Osteocyte (in vitro differentiated cells): ENCODE measurements at regions not wholly inside any gene's neighbourhood (a gene's known extent, or its start where the extent isn't known, plus 50 kb on each side); places are given as distances from the start of the nearest gene placed in this dataset.

ENCODE experiments used
- DNase-seq: peaks from one replicate; pipeline ENCODE4 v3.0.0; 2021; ENCODE audit warnings: mixed read lengths; ENCODE audit not compliant: unreplicated experiment; ENCODE audit errors: extremely low spot score
- H3K27ac Mint-ChIP-seq: one replicate; pipeline ENCODE4 v1.8.0; 2021; ENCODE audit warnings: mild to moderate bottlenecking, mixed read lengths; ENCODE audit not compliant: unreplicated experiment
- H3K27me3 Mint-ChIP-seq: one replicate; pipeline ENCODE4 v1.8.0; 2021; ENCODE audit warnings: mixed read lengths; ENCODE audit not compliant: unreplicated experiment
- H3K36me3 Mint-ChIP-seq: one replicate; pipeline ENCODE4 v1.8.0; 2021; ENCODE audit warnings: mixed read lengths; ENCODE audit not compliant: unreplicated experiment
- H3K4me1 Mint-ChIP-seq: one replicate; pipeline ENCODE4 v1.8.0; 2021; ENCODE audit warnings: mixed read lengths; ENCODE audit not compliant: unreplicated experiment
- H3K4me3 Mint-ChIP-seq: one replicate; pipeline ENCODE4 v1.8.0; 2021; ENCODE audit warnings: mild to moderate bottlenecking, moderate library complexity, mixed read lengths; ENCODE audit not compliant: unreplicated experiment
- H3K9me3 Mint-ChIP-seq: one replicate; pipeline ENCODE4 v1.8.0; 2021; ENCODE audit warnings: mixed read lengths; ENCODE audit not compliant: unreplicated experiment
- CTCF ChIP-seq: fragments of 200-600 bp; sonication (generic); IDR thresholded peaks from 2 replicates; pipeline ENCODE4 v1.5.0; 2021; ENCODE audit warnings: antibody characterized with exemption, mild to moderate bottlenecking, moderate library complexity

DNA sequence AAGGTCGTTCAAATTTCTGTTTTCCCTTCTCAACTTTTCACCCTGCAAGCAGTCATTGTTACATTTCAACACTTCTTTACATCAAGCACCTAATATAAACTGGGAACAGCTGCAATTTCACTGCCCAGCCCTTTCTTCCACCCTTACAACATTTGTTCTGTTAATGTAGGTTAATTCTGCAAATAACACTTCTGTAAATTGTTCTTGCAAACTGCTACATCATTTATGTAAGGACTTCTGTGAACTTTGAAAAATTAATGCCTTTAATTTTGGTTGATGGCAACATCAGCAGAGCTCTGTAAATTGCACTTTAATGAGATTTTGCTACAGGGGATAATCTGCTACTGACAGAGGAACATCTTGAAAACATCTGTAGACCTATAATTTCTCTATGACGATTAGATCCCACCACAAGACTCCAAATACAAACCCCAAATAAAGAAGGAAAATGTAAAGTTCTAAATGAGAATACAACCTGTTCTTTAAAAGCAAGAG lies 93.5 kb downstream of the ZIC4 start:
- Mint-ChIP-seq H3K4me1 (no peaks in the 10 kb centered on the region), H3K27ac (no peak overlapping the region), H3K36me3 (no peaks in the 10 kb centered on the region), H3K27me3 (peaks cover 4% of the 10 kb centered on the region), H3K9me3 (peaks cover 5% of the 10 kb centered on the region), H3K4me3 (no peak overlapping the region)
- no peak for TF ChIP-seq CTCF
- DNase-seq: no peak

- DNase-seq: no peak
- Mint-ChIP-seq H3K27ac (no peak overlapping the region), H3K9me3 (peaks cover 5% of the 10 kb centered on the region), H3K27me3 (peaks cover 4% of the 10 kb centered on the region), H3K4me1 (no peaks in the 10 kb centered on the region), H3K36me3 (no peaks in the 10 kb centered on the region), H3K4me3 (no peak overlapping the region)
- TF ChIP-seq CTCF: no peak
Measured at GRCh38 chr3:147311716-147312115, 94.6 kb downstream of the ZIC4 start.

- Mint-ChIP-seq H3K9me3 (no peaks in the 10 kb centered on the region), H3K27me3 (no peaks in the 10 kb centered on the region), H3K4me3 (no peak overlapping the region), H3K36me3 (no peaks in the 10 kb centered on the region), H3K27ac (no peak overlapping the region), H3K4me1 (peaks cover 4% of the 10 kb centered on the region)
- no peak for TF ChIP-seq CTCF
- no peak for DNase-seq
Measured at GRCh38 chr3:147305533-147306250, 100.7 kb downstream of the ZIC4 start.

DNA sequence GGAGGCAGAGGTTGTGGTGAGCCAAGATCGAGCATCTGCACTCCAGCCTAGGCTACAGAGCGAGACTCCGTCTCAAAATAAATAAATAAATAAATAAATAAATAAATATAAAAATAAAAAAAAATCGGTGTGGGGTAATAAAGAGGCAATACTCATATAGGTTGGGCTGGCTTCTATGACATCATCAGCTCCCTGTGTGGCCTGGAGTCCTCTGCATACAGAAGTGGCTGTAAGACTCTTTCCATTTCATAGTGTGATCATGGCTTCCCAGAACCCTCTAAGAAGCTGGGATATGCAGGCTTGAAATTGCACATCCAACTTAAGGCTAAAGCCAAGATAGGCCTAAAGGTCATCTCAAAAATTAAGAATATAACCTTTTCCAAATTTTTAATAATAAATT lies 101.6 kb downstream of the ZIC4 start:
- Mint-ChIP-seq H3K4me1 (peaks cover 4% of the 10 kb centered on the region), H3K36me3 (no peaks in the 10 kb centered on the region), H3K9me3 (no peaks in the 10 kb centered on the region), H3K27ac (no peak overlapping the region), H3K4me3 (no peak overlapping the region), H3K27me3 (no peaks in the 10 kb centered on the region)
- no peak for TF ChIP-seq CTCF
- DNase-seq: no peak

- H3K36me3 Mint-ChIP-seq: no peaks in the 10 kb centered on the region
- no peak overlapping the region for H3K4me3 Mint-ChIP-seq
- peaks cover 13% of the 10 kb centered on the region for H3K4me1 Mint-ChIP-seq
- H3K27me3 Mint-ChIP-seq: no peaks in the 10 kb centered on the region
- DNase-seq: no peak
- TF ChIP-seq CTCF: no peak
- no peaks in the 10 kb centered on the region for H3K9me3 Mint-ChIP-seq
- H3K27ac Mint-ChIP-seq: no peak overlapping the region
Measured at GRCh38 chr3:147301781-147302180, 104.6 kb downstream of the ZIC4 start.
